CD4-positive, alpha-beta T cell treated with Interleukin-4 for 4 hours (primary cell): ENCODE measurements at regions not wholly inside any gene's neighbourhood (a gene's known extent, or its start where the extent isn't known, plus 50 kb on each side); places are given as distances from the start of the nearest gene placed in this dataset.

Experiments used
- DNase-seq: peaks from one replicate; pipeline ENCODE4 v3.0.0-alpha.2; 2020

GRCh38 chr10:31604646-31605170 lies 285.7 kb downstream of the ZEB1 start:
- no peak for DNase-seq

GRCh38 chr10:31604096-31604495 lies 285.1 kb downstream of the ZEB1 start:
- no peak for DNase-seq

- DNase-seq: peak; percentile 46
Measured at GRCh38 chr10:31603235-31604087, 284.4 kb downstream of the ZEB1 start.

- no peak for DNase-seq
Measured at GRCh38 chr10:31602541-31603234, 283.7 kb downstream of the ZEB1 start.

GRCh38 chr10:31601136-31601535 lies 282.1 kb downstream of the ZEB1 start:
- DNase-seq: no peak

- peak; percentile 4 for DNase-seq
Measured at GRCh38 chr10:31599626-31600504, 280.8 kb downstream of the ZEB1 start.

- no peak for DNase-seq
Measured at GRCh38 chr10:31596765-31597164, 277.7 kb downstream of the ZEB1 start.

GRCh38 chr10:31595992-31596391 lies 277.0 kb downstream of the ZEB1 start:
- no peak for DNase-seq

- DNase-seq: no peak
Measured at GRCh38 chr10:31594347-31594873, 275.4 kb downstream of the ZEB1 start.

- no peak for DNase-seq
Measured at GRCh38 chr10:31593124-31593523, 274.1 kb downstream of the ZEB1 start.

- no peak for DNase-seq
Measured at GRCh38 chr10:31591569-31591968, 272.6 kb downstream of the ZEB1 start.

- no peak for DNase-seq
Measured at GRCh38 chr10:31590023-31590800, 271.2 kb downstream of the ZEB1 start.

- no peak for DNase-seq
Measured at GRCh38 chr10:31587691-31588090, 268.7 kb downstream of the ZEB1 start.

- DNase-seq: no peak
Measured at GRCh38 chr10:31586723-31587638, 268.0 kb downstream of the ZEB1 start.

GRCh38 chr10:31584876-31585275 lies 265.9 kb downstream of the ZEB1 start:
- DNase-seq: no peak

- DNase-seq: no peak
Measured at GRCh38 chr10:31584098-31584631, 265.1 kb downstream of the ZEB1 start.

GRCh38 chr10:31583293-31583692 lies 264.3 kb downstream of the ZEB1 start:
- DNase-seq: no peak

GRCh38 chr10:31582365-31583052 lies 263.5 kb downstream of the ZEB1 start:
- no peak for DNase-seq

GRCh38 chr10:31581741-31582323 lies 262.8 kb downstream of the ZEB1 start:
- DNase-seq: no peak
